ENCODE measurements at regions not wholly inside any gene's neighbourhood (a gene's known extent, or its start where the extent isn't known, plus 50 kb on each side); places are given as distances from the start of the nearest gene placed in this dataset.
A peak's percentile ranks its signal among the peaks of the same experiment; 100 is the strongest.

- H3K4me2 ChIP-seq (ENCODE audit: insufficient read depth, low read length): peak overlapping the region; percentile 22
Observed at GRCh38 chr5:111859533-111860270, 102.7 kb upstream of the NREP start.

DNA sequence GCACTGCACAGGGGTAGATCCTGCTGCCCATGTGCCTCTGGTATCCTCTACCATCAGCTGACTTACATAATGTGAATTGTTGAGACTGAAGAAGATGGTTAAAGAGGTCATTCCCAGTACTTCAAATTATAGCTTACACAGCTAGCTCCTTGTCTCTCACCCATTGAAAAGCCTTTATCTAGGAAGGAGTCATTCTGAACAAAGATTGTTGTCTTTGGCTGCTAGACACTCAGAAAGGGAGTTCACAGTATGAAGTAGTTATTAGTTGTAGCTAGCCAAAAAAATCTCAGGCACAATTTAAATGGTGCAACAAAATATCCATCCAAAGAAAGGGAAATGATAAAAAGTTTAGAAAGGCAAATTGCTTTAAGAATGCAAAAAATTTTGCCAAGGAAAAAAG, 102.0 kb upstream of the NREP start:
- no peaks in the 10 kb centered on the region for H3K79me2 ChIP-seq (ENCODE audit: insufficient read depth, low read length)
- H3K4me3 ChIP-seq (ENCODE audit: insufficient read depth, low read length): no peak overlapping the region
- peak; percentile 69 for DNase-seq (ENCODE audit: insufficient read length, low spot score, missing footprints)
- no peaks in the 10 kb centered on the region for H3K36me3 ChIP-seq (ENCODE audit: insufficient read depth, low read length)
- TF ChIP-seq CTCF (IDR thresholded peaks at IDR 0.05; ENCODE audit: extremely low read depth, low read depth, low read length): no peak
- H3K27ac ChIP-seq (ENCODE audit: low read depth, low read length): peak overlapping the region; percentile 77
- H3K4me2 ChIP-seq (ENCODE audit: insufficient read depth, low read length): peak overlapping the region; percentile 23
- no peaks in the 10 kb centered on the region for H3K9me3 ChIP-seq (ENCODE audit: low read depth, low read length)
- no peaks in the 10 kb centered on the region for H3K27me3 ChIP-seq (ENCODE audit: insufficient read depth, low read length)
- no peaks in the 10 kb centered on the region for H4K20me1 ChIP-seq (ENCODE audit: insufficient read depth, low read length)
- H3K4me1 ChIP-seq (ENCODE audit: insufficient read depth, low read length): peaks cover 27% of the 10 kb centered on the region
- peak overlapping the region; percentile 19 for H2AFZ ChIP-seq (ENCODE audit: low read length)

More at GRCh38 chr5:111859533-111860270, 102.7 kb upstream of the NREP start:
- Histone ChIP-seq H3K79me2 (ENCODE audit: insufficient read depth, low read length) (no peaks in the 10 kb centered on the region), H4K20me1 (ENCODE audit: insufficient read depth, low read length) (no peaks in the 10 kb centered on the region), H3K36me3 (ENCODE audit: insufficient read depth, low read length) (no peaks in the 10 kb centered on the region), H2AFZ (ENCODE audit: low read length) (no peak overlapping the region), H3K27ac (ENCODE audit: low read depth, low read length) (peak overlapping the region; percentile 77), H3K27me3 (ENCODE audit: insufficient read depth, low read length) (no peaks in the 10 kb centered on the region), H3K4me1 (ENCODE audit: insufficient read depth, low read length) (peaks cover 23% of the 10 kb centered on the region), H3K9me3 (ENCODE audit: low read depth, low read length) (no peaks in the 10 kb centered on the region), H3K4me3 (ENCODE audit: insufficient read depth, low read length) (no peak overlapping the region)
- TF ChIP-seq CTCF (IDR thresholded peaks at IDR 0.05; ENCODE audit: extremely low read depth, low read depth, low read length): no peak
- DNase-seq (ENCODE audit: insufficient read length, low spot score, missing footprints): peak; percentile 26

DNA sequence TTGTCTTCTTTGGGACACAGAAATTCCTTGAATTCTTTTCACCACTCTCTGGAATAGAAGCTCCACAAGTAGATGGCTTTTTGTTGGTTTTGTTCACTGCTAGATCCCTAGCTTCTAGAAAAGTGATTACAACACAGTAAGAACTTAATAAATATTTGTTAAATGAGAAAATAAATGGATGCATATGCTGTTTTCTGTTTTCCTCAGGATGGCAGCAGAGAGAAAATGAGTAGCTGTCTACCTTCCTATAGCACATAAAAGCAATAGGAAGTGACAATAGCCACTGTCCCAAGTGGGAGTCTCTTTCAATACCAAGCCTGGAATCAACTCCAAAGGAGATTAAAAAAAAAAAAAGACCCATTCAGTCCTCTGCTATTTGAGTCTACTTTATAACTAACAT, 100.6 kb upstream of the NREP start:
- no peaks in the 10 kb centered on the region for H3K27me3 ChIP-seq (ENCODE audit: insufficient read depth, low read length)
- H3K4me2 ChIP-seq (ENCODE audit: insufficient read depth, low read length): no peak overlapping the region
- no peaks in the 10 kb centered on the region for H3K79me2 ChIP-seq (ENCODE audit: insufficient read depth, low read length)
- TF ChIP-seq CTCF (IDR thresholded peaks at IDR 0.05; ENCODE audit: extremely low read depth, low read depth, low read length): no peak
- no peaks in the 10 kb centered on the region for H4K20me1 ChIP-seq (ENCODE audit: insufficient read depth, low read length)
- no peak for DNase-seq (ENCODE audit: insufficient read length, low spot score, missing footprints)
- no peak overlapping the region for H3K27ac ChIP-seq (ENCODE audit: low read depth, low read length)
- no peak overlapping the region for H3K4me3 ChIP-seq (ENCODE audit: insufficient read depth, low read length)
- H2AFZ ChIP-seq (ENCODE audit: low read length): no peak overlapping the region
- no peaks in the 10 kb centered on the region for H3K36me3 ChIP-seq (ENCODE audit: insufficient read depth, low read length)
- H3K4me1 ChIP-seq (ENCODE audit: insufficient read depth, low read length): peaks cover 33% of the 10 kb centered on the region
- H3K9me3 ChIP-seq (ENCODE audit: low read depth, low read length): no peaks in the 10 kb centered on the region

DNA sequence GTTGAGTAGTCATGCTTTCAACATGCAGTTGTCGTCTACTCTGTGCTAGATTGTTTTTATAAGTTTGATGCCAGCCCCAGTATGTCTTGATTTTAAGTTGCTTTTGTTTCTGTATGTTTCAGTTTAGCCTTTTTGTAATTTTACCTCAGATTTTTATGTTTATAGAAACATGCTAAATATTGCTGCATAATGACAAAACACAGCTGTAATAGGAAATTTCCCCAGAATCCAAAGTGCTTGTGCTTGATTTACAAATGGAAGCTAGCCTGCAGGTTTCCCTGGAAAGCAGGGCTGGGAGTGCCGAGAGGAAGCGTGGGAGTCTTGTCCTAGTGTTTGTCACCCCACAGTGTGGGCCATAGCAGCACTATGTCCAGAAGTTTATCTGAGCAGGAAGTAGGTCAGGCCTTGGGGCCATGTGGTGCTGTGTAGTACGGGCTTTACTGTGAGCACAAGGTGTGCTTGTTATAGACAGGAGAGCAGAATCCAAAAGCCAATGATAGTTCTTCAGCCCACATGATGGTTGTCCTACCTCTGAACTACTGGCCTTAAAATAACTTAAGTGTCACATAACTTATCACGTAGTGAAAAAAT, 100.0 kb upstream of the NREP start:
- Histone ChIP-seq H3K36me3 (ENCODE audit: insufficient read depth, low read length) (no peaks in the 10 kb centered on the region), H3K27me3 (ENCODE audit: insufficient read depth, low read length) (no peaks in the 10 kb centered on the region), H3K79me2 (ENCODE audit: insufficient read depth, low read length) (no peaks in the 10 kb centered on the region), H3K4me2 (ENCODE audit: insufficient read depth, low read length) (no peak overlapping the region), H3K4me3 (ENCODE audit: insufficient read depth, low read length) (no peak overlapping the region), H3K27ac (ENCODE audit: low read depth, low read length) (no peak overlapping the region), H3K9me3 (ENCODE audit: low read depth, low read length) (no peaks in the 10 kb centered on the region), H3K4me1 (ENCODE audit: insufficient read depth, low read length) (peaks cover 33% of the 10 kb centered on the region), H4K20me1 (ENCODE audit: insufficient read depth, low read length) (no peaks in the 10 kb centered on the region), H2AFZ (ENCODE audit: low read length) (no peak overlapping the region)
- no peak for DNase-seq (ENCODE audit: insufficient read length, low spot score, missing footprints)
- no peak for TF ChIP-seq CTCF (IDR thresholded peaks at IDR 0.05; ENCODE audit: extremely low read depth, low read depth, low read length)
